WERI-Rb-1 (cell line): ENCODE measurements at regions not wholly inside any gene's neighbourhood (a gene's known extent, or its start where the extent isn't known, plus 50 kb on each side); places are given as distances from the start of the nearest gene placed in this dataset.

Experiments used
- DNase-seq: peaks from one replicate; pipeline ENCODE4 v3.0.0-alpha.2; 2020
- H3K27ac ChIP-seq: fragments of 250-450 bp; sonication (Bioruptor Pico); 2 replicates; pipeline ENCODE4 v1.5.1; 2020; ENCODE audit warnings: mild to moderate bottlenecking, moderate library complexity
- H3K27me3 ChIP-seq: fragments of 250-450 bp; sonication (Bioruptor Pico); 2 replicates; pipeline ENCODE4 v1.5.1; 2021; ENCODE audit warnings: mild to moderate bottlenecking, low read depth, moderate library complexity; ENCODE audit not compliant: insufficient read depth, severe bottlenecking
- H3K36me3 ChIP-seq: fragments of 250-450 bp; sonication (Bioruptor Pico); 2 replicates; pipeline ENCODE4 v1.5.1; 2020; ENCODE audit warnings: mild to moderate bottlenecking, moderate library complexity
- H3K4me3 ChIP-seq: 2 replicates; pipeline ENCODE4 v1.5.1; 2011; ENCODE audit warnings: low read depth, mild to moderate bottlenecking, control low read depth, low read length
- H3K9me3 ChIP-seq: fragments of 250-450 bp; sonication (Bioruptor Pico); 2 replicates; pipeline ENCODE4 v1.5.1; 2021; ENCODE audit warnings: mild to moderate bottlenecking, moderate library complexity; ENCODE audit not compliant: severe bottlenecking
- CTCF ChIP-seq: IDR thresholded peaks from 2 replicates; pipeline ENCODE4 v1.5.1; 2011; ENCODE audit warnings: low read depth, mild to moderate bottlenecking, control low read depth, inconsistent platforms, low read length

- DNase-seq, result no peak
- TF ChIP-seq CTCF, result no peak
- Histone ChIP-seq H3K4me3 (no peak overlapping the region), H3K27me3 (no peaks in the 10 kb centered on the region), H3K36me3 (no peaks in the 10 kb centered on the region), H3K27ac (no peak overlapping the region), H3K9me3 (no peaks in the 10 kb centered on the region)
Measured at GRCh38 chr3:148226246-148226645, 471.5 kb upstream of the AGTR1 start.

- no peak overlapping the region for H3K27ac ChIP-seq
- H3K36me3 ChIP-seq, result no peaks in the 10 kb centered on the region
- H3K4me3 ChIP-seq, result no peak overlapping the region
- H3K27me3 ChIP-seq, result no peaks in the 10 kb centered on the region
- no peak for DNase-seq
- no peaks in the 10 kb centered on the region for H3K9me3 ChIP-seq
- no peak for TF ChIP-seq CTCF
Measured at GRCh38 chr3:148227534-148227933, 470.2 kb upstream of the AGTR1 start.

GRCh38 chr3:148229107-148229506 is 468.6 kb upstream of the AGTR1 start:
- no peak for TF ChIP-seq CTCF
- no peak overlapping the region for H3K27ac ChIP-seq
- H3K36me3 ChIP-seq, result no peaks in the 10 kb centered on the region
- H3K27me3 ChIP-seq, result no peaks in the 10 kb centered on the region
- H3K9me3 ChIP-seq, result no peaks in the 10 kb centered on the region
- no peak overlapping the region for H3K4me3 ChIP-seq
- no peak for DNase-seq

- no peak for TF ChIP-seq CTCF
- Histone ChIP-seq H3K4me3 (no peak overlapping the region), H3K27ac (no peak overlapping the region), H3K9me3 (no peaks in the 10 kb centered on the region), H3K27me3 (no peaks in the 10 kb centered on the region), H3K36me3 (no peaks in the 10 kb centered on the region)
- DNase-seq, result no peak
Measured at GRCh38 chr3:148230473-148230872, 467.2 kb upstream of the AGTR1 start.

- H3K36me3 ChIP-seq, result no peaks in the 10 kb centered on the region
- H3K9me3 ChIP-seq, result no peaks in the 10 kb centered on the region
- H3K4me3 ChIP-seq, result no peak overlapping the region
- no peak for TF ChIP-seq CTCF
- no peak for DNase-seq
- H3K27me3 ChIP-seq, result no peaks in the 10 kb centered on the region
- H3K27ac ChIP-seq, result no peak overlapping the region
Measured at GRCh38 chr3:148232389-148232788, 465.3 kb upstream of the AGTR1 start.

- Histone ChIP-seq H3K36me3 (no peaks in the 10 kb centered on the region), H3K4me3 (no peak overlapping the region), H3K27me3 (no peaks in the 10 kb centered on the region), H3K27ac (no peak overlapping the region), H3K9me3 (no peaks in the 10 kb centered on the region)
- no peak for DNase-seq
- no peak for TF ChIP-seq CTCF
Measured at GRCh38 chr3:148233403-148233802, 464.3 kb upstream of the AGTR1 start.
